CD14-positive monocyte (primary cell): ENCODE measurements at regions not wholly inside any gene's neighbourhood (a gene's known extent, or its start where the extent isn't known, plus 50 kb on each side); places are given as distances from the start of the nearest gene placed in this dataset.

ENCODE experiments used
- DNase-seq, 3 donors: peaks; one replicate each; pipeline ENCODE4 v3.0.0-alpha.2; 2011 to 2022
- H2AFZ ChIP-seq: 2 replicates; pipeline ENCODE4 v1.6.0; 2012; ENCODE audit warnings: mild to moderate bottlenecking, low read depth, low read length, inconsistent platforms; ENCODE audit not compliant: insufficient read depth, poor library complexity, severe bottlenecking
- H3K27ac ChIP-seq, 2 donors: 1 replicate in 1 of 2; 2 replicates in 1 of 2; pipeline ENCODE4 v1.5.1; 2012 to 2013; ENCODE audit warnings: low read length in 2 of 2, control low read depth in 1 of 2, inconsistent platforms in 1 of 2, low read depth in 1 of 2, mild to moderate bottlenecking in 1 of 2
- H3K27me3 ChIP-seq, 2 donors: one replicate each; pipeline versions ENCODE4 v1.6.0 to v1.6.1; 2011 to 2013; ENCODE audit warnings: low read length in 2 of 2; ENCODE audit not compliant: control insufficient read depth in 2 of 2, insufficient read depth in 2 of 2
- H3K36me3 ChIP-seq, 2 donors: replicated peaks in 1 of 2; 1 replicate in 1 of 2; 2 replicates in 1 of 2; pipeline versions ENCODE4 v1.5.1 to v1.6.1; 2012 to 2013; ENCODE audit warnings: low read length in 2 of 2, control low read depth in 1 of 2, inconsistent platforms in 1 of 2, mild to moderate bottlenecking in 1 of 2; ENCODE audit not compliant: insufficient read depth in 2 of 2, control insufficient read depth in 1 of 2
- H3K4me1 ChIP-seq, 2 donors: 1 replicate in 1 of 2; 2 replicates in 1 of 2; pipeline versions ENCODE4 v1.5.1 to v1.6.1; 2012 to 2013; ENCODE audit warnings: low read length in 2 of 2, control low read depth in 1 of 2, inconsistent platforms in 1 of 2, mild to moderate bottlenecking in 1 of 2, moderate library complexity in 1 of 2; ENCODE audit not compliant: insufficient read depth in 2 of 2, control insufficient read depth in 1 of 2
- H3K4me2 ChIP-seq: replicated peaks from 2 replicates; pipeline ENCODE3; 2012; ENCODE audit warnings: low read length, moderate library complexity, mild to moderate bottlenecking; ENCODE audit not compliant: poor library complexity, severe bottlenecking; ENCODE audit errors: extremely low read depth
- H3K4me3 ChIP-seq, 3 experiments: fragments of 200-600 bp in 1 of 3; sonication (generic) in 1 of 3; replicated peaks in 1 of 3; 1 replicate in 2 of 3; 2 replicates in 1 of 3; pipeline ENCODE4 v1.5.1; 2011 to 2013; ENCODE audit warnings: low read length in 3 of 3, mild to moderate bottlenecking in 3 of 3, control low read depth in 2 of 3, low read depth in 2 of 3, inconsistent platforms in 1 of 3, moderate library complexity in 1 of 3
- H3K79me2 ChIP-seq: 2 replicates; pipeline ENCODE4 v1.6.0; 2012; ENCODE audit warnings: mild to moderate bottlenecking, control low read depth, inconsistent platforms, low read length, moderate library complexity; ENCODE audit not compliant: insufficient read depth
- H3K9ac ChIP-seq: 2 replicates; pipeline ENCODE4 v1.6.0; 2017; ENCODE audit warnings: low read length, mild to moderate bottlenecking; ENCODE audit not compliant: insufficient read depth, poor library complexity, severe bottlenecking
- H3K9me3 ChIP-seq, 2 donors: replicated peaks in 1 of 2; 1 replicate in 1 of 2; 2 replicates in 1 of 2; pipeline versions ENCODE4 v1.5.1 to v1.6.1; 2012 to 2013; ENCODE audit warnings: low read length in 2 of 2, control low read depth in 1 of 2; ENCODE audit not compliant: control insufficient read depth in 1 of 2, insufficient read depth in 1 of 2
- H4K20me1 ChIP-seq: 2 replicates; pipeline ENCODE4 v1.6.0; 2012; ENCODE audit warnings: mild to moderate bottlenecking, low read length, control low read depth, moderate library complexity; ENCODE audit not compliant: insufficient read depth
- H3K27ac Mint-ChIP-seq, 7 donors: one replicate each; pipeline ENCODE4 v1.8.0; 2020; ENCODE audit warnings: mild to moderate bottlenecking in 7 of 7, mixed read lengths in 7 of 7, moderate library complexity in 6 of 7, inconsistent platforms in 2 of 7
- H3K27me3 Mint-ChIP-seq, 3 donors: one replicate each; pipeline ENCODE4 v1.8.0; 2021 to 2022; ENCODE audit warnings: low read depth in 3 of 3, mild to moderate bottlenecking in 3 of 3, mixed read lengths in 3 of 3, moderate library complexity in 3 of 3, inconsistent platforms in 1 of 3
- H3K36me3 Mint-ChIP-seq, 2 donors: one replicate each; pipeline ENCODE4 v1.8.0; 2020; ENCODE audit warnings: mixed read lengths in 2 of 2, inconsistent platforms in 1 of 2, mild to moderate bottlenecking in 1 of 2
- H3K4me1 Mint-ChIP-seq: one replicate; pipeline ENCODE4 v1.8.0; 2020; ENCODE audit warnings: mild to moderate bottlenecking, mixed read lengths
- H3K4me3 Mint-ChIP-seq, 2 donors: one replicate each; pipeline ENCODE4 v1.8.0; 2020; ENCODE audit warnings: mild to moderate bottlenecking in 2 of 2, mixed read lengths in 2 of 2, moderate library complexity in 1 of 2
- H3K9me3 Mint-ChIP-seq, 7 donors: one replicate each; pipeline ENCODE4 v1.8.0; 2020 to 2022; ENCODE audit warnings: mixed read lengths in 7 of 7, mild to moderate bottlenecking in 6 of 7, moderate library complexity in 6 of 7, inconsistent platforms in 2 of 7
- WGBS: methylation state at CpG from one replicate; pipeline ENCODE4 v1.1.5; 2013; ENCODE audit warnings: missing lambda C conversion rate; ENCODE audit not compliant: insufficient coverage; 5-methylcytosine and 5-hydroxymethylcytosine counted together
- intact Hi-C, 2 donors: fragments of 100-400 bp; cut with micrococcal nuclease; formaldehyde crosslinking; loops; one replicate each; pipeline versions ENCODE4 v1.15.0 to v1.15.1; 2023
- TF ChIP-seq, protein P1 (sequence below): fragments of 200-600 bp; IDR thresholded peaks from one replicate; pipeline ENCODE4 v1.8.0; 2022; ENCODE audit warnings: antibody characterized with exemption, mild to moderate bottlenecking

DNA sequence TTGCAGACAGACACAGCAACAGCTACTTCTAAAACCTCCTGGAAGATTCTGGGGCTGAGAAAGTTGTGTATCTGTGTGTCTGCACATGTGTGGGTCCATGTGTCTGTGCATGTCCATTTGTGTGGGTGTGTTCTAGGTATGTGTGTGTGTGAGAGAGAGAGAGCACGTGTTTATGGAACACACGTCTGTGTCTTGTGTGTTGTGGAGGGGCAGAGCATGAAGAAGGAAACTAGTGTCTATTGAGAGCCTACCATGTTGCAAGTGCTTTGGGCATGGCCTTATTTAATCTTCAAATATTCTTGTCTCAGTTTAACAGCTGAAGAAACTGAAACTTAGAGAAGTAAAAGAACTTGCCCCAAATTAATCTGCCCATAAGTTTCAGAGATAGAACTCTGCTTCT lies 327.5 kb downstream of the UACA start:
- Histone ChIP-seq H3K9me3 (no peaks in the 10 kb centered on the region), H3K27me3 (no peaks in the 10 kb centered on the region), H3K4me1 (peaks cover 50 to 57% of the 10 kb centered on the region in 2 donors), H3K79me2 (no peaks in the 10 kb centered on the region), H3K4me2 (peak overlapping the region; percentile 16), H3K4me3 (no peak overlapping the region), H4K20me1 (no peaks in the 10 kb centered on the region), H3K9ac (no peak overlapping the region), H2AFZ (no peak overlapping the region), H3K27ac (no peak overlapping the region), H3K36me3 (no peaks in the 10 kb centered on the region)
- Mint-ChIP-seq H3K27ac (peak overlapping the region in 1 of 7 donors; percentile 65), H3K4me3 (no peak overlapping the region), H3K36me3 (no peaks in the 10 kb centered on the region), H3K27me3 (peaks cover 1 to 4% (median 1%) of the 10 kb centered on the region in 3 donors), H3K9me3 (peaks cover 0 to 6% (median 0%) of the 10 kb centered on the region in 7 donors), H3K4me1 (peaks cover 52% of the 10 kb centered on the region)
- WGBS = 43% methylated on average over 1 of the region's 2 CpGs
- TF ChIP-seq, protein P1, sequence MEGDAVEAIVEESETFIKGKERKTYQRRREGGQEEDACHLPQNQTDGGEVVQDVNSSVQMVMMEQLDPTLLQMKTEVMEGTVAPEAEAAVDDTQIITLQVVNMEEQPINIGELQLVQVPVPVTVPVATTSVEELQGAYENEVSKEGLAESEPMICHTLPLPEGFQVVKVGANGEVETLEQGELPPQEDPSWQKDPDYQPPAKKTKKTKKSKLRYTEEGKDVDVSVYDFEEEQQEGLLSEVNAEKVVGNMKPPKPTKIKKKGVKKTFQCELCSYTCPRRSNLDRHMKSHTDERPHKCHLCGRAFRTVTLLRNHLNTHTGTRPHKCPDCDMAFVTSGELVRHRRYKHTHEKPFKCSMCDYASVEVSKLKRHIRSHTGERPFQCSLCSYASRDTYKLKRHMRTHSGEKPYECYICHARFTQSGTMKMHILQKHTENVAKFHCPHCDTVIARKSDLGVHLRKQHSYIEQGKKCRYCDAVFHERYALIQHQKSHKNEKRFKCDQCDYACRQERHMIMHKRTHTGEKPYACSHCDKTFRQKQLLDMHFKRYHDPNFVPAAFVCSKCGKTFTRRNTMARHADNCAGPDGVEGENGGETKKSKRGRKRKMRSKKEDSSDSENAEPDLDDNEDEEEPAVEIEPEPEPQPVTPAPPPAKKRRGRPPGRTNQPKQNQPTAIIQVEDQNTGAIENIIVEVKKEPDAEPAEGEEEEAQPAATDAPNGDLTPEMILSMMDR = no peak
- no peak for DNase-seq
- intact Hi-C loops = no loop called here

DNA sequence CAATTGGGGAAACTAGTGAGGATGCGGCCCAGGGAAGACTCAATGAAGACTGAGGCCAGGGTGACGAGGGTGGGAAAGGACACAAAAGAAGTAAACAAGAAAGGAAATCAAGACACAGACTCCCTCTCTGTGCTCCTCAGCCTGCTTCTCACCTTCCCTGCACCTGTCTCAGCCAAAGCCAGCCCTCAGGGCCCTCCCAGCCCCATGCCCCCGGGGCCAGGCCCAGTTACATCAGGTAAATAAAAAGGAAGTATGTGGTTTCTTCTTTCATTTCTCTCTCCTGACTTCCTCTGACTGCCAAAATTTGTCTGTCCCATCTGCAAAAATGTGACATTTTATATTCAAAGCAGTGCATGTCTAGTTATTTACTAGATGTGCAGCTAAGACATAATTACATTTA lies 328.0 kb downstream of the UACA start:
- Histone ChIP-seq H4K20me1 (no peaks in the 10 kb centered on the region), H3K79me2 (no peaks in the 10 kb centered on the region), H3K4me3 (no peak overlapping the region), H3K4me1 (peaks cover 50 to 58% of the 10 kb centered on the region in 2 donors), H3K4me2 (peak overlapping the region; percentile 16), H3K36me3 (no peaks in the 10 kb centered on the region), H3K27me3 (no peaks in the 10 kb centered on the region), H2AFZ (no peak overlapping the region), H3K9me3 (no peaks in the 10 kb centered on the region), H3K27ac (no peak overlapping the region), H3K9ac (no peak overlapping the region)
- Mint-ChIP-seq H3K4me3 (peak overlapping the region in 1 of 2 donors; percentile 26), H3K27ac (peak overlapping the region in 2 of 7 donors; percentile 70 to 85), H3K9me3 (peaks cover 0 to 6% (median 0%) of the 10 kb centered on the region in 7 donors), H3K4me1 (peaks cover 54% of the 10 kb centered on the region), H3K27me3 (peaks cover 0 to 1% (median 1%) of the 10 kb centered on the region in 3 donors), H3K36me3 (no peaks in the 10 kb centered on the region)
- no CpG with 5 or more reads among the region's 3 CpGs for WGBS
- peak in 1 of 3 donors; percentile 15 for DNase-seq
- intact Hi-C loops = no loop called here
- TF ChIP-seq, protein P1 = no peak
